GM19351 (cell line): ENCODE measurements at regions not wholly inside any gene's neighbourhood (a gene's known extent, or its start where the extent isn't known, plus 50 kb on each side); places are given as distances from the start of the nearest gene placed in this dataset.

ENCODE experiments used
- ATAC-seq: cut with Tn5 transposase; IDR thresholded peaks from one replicate; pipeline ENCODE4 v1.9.1; 2021; ENCODE audit warnings: mild to moderate bottlenecking, moderate library complexity; ENCODE audit not compliant: unreplicated experiment

DNA sequence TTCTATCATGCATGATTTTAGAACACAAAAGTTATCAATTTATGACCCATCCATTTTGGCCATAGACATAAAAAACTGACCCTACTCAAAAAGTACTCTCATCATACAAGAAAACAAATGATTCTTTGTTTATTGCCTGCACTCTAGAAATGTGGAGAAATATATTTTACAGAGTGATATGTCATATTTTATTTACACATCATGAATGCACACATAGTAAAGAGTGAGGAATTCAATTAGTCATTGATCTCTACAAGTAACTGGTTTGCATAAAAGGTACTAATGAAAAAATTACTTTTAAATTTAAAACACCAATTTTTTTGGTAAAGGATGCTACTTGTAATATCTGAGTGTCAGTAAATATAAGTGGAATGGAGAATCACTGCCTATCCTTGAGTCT lies 242.5 kb upstream of the FAT4 start:
- ATAC-seq, result no peak

DNA sequence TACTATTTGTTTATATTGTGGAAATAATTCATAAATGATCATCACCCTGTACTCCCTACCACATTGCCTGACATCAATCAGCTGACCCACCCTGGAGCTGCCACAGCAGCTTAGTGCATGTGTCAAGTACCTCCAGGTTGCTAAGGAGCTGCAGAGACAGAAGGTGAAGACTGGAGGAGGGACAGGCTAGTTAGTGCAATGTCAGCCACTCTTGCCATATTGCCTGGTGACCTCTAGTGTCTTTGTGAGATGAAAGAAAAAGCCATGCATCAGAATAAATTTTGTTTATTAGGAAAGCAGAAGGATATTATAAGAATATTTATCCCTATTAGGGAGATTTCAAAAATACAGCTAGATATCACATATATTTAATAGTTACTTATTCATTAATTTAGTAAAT lies 243.9 kb upstream of the FAT4 start:
- no peak for ATAC-seq

DNA sequence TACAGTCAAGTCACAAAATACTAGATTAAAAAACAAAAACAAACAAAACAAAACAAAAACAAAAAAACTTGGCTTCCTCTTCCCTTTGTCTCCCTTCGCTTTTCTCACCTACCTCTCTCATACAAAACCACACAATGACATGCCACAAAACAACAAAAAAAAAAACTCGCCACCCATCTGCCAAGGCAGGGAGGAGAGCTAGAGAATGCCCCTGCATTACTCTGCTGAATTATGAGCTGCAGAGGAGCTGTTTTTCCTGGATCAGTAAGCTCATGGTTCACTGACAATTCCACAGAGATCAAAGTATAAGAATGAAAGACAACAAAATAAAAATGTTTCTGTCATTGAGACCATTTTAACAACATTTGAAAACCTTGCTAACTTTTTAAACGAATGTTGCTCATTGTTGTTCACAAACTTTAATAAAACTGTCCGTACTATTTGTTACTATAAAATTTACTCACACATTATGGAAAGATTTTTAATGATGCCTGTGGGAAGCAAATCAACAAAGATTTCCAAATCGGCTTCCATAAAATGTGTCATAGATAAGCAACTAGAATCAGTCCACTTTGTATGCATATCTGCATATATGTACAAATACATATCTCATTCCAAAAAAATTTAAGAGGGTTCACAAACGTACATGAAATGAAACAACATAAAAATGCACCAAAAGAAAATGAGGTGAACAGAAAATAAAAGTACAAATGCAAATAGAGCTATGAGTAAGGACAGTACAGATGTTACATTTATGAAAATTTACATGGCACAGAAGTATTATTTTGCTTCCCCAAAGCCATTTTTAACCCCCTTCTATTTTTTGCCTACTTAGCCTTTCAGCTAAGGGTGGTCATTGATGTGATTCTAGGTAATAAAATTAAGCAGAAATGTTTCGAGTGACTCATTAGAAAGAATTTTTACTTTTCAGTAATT lies 252.4 kb upstream of the FAT4 start:
- ATAC-seq, result no peak

DNA sequence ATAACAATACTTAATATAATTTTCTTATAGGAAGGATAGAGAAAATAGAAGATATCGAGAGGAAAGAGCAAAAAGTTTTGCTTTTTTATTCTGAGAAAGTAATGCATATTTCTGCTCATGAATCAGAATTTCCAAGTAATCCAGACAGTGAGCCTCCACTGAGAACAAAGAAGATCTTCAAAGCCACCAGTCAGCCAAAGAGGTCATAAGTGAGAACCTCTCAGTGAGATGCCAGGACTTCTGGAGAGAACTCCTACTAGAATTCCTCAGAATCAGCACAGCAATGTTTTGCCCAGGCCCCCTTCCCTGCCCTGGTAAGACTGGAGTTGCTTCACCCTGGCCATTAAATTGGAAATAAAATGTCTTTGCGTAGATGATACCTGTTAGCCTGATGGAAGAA lies 254.4 kb upstream of the FAT4 start:
- ATAC-seq, result no peak

DNA sequence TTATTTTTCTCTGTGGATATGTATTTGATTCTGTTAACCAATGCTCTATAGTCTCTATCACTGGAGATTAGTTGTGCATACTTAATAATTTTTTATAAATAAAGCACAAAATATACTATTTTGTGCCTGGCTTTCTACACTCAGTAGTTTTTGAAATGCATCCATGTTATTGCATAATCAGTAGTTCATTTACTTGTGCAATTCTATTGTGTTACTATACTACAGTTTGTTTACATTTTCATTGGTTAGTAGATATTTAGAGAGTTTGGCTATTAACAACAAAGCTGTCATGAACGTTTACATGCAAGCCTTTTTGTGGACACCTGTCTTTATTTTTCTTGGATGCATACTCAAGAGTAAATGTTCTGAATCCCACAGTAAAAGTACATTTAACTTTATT lies 265.0 kb upstream of the FAT4 start:
- ATAC-seq, result no peak

DNA sequence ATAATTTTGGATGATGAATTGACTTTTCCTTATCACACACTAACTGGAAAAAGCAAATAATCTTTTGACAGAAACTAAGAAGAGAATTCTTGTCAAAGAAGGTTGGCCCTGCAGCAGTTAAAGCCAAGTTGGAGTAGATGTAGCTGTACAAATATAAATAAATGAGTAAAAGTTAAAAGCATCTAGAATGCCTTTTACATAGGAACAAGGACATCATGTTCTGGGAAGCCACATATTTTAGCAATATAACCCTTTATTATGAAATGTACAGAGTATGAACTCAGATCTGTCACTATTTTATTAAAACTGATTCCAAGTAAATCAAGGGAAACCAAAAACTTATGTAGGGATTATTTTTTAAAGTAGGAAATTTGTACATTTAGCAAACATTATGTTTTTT lies 269.4 kb upstream of the FAT4 start:
- no peak for ATAC-seq

DNA sequence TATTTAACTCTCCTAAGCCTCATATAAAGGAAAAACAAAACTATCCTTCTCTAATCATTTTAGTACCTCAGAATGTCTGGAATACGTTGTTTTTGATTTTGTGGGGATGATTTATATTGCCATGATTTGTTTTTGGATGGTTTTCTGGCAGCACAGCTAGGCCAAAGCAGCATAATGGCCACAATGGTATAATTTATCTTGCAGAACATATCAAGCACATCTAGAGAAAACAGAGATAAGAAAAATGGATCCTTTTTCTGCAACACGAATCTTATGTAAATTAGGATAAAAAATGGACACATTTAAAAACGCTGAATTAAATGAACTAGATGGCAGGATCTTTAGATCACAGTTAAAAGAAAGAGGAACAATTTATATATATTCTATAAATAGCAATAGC lies 269.9 kb upstream of the FAT4 start:
- ATAC-seq, result no peak

DNA sequence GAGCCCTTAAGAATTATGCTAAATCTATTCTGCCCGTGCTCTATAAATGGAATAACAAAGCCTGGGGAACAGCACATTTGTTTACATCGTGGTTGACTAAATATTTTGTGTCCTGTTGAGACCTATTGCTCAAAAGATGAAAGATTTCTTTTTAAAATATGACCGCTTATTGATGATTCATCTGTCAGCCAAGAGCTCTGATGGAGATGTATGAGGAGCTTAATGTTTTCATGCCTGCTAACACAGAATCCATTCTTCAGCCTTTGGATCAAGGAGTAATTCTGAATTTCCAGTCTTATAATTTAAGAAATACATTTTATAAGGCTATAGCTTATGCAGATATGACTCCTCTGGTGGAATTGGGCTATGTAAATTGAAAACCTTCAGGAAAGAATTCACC lies 271.3 kb upstream of the FAT4 start:
- ATAC-seq, result no peak

DNA sequence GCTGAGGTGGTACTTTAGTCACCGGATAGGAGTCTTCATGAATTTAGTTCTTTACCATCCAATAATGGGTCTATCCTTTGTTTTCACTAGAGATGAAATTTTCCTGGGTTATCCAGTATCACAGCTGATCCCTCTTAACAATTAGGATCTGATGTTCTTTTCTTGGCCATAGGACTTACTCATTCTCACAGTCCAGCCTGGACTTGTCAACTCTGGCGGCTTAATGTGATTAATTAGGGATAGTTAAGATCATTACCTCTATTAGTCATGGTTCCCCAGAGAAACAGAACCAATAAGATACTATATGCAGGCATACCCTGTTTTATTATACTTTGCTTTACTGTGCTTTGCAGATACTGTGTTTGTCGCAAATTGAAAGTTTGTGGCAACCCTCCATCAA lies 272.7 kb upstream of the FAT4 start:
- no peak for ATAC-seq

DNA sequence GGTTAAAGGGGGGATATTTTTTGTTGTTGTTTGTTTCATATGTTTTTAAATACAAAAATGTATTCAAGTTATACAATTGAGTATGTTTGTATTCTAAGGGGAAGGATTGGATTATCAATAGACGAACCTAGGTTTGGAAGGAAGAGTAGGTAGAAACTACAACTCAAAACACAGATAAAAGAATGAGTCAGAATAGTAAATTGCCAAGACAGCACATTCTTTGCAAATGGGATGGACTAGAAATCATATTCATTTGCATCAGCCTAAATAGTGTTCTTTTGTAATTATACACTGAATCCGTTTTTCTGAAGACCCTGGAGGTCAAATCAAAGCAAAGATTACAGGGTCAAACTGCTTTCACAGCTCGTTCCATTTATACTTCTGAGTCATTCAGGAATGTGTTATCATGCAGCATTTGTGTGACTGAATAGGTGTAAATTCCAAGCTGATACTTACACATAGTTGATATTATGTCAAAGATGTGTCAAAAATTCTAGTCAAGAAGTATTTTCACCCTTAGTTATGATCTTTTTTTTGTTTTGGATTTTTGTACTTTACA lies 273.3 kb upstream of the FAT4 start:
- no peak for ATAC-seq

DNA sequence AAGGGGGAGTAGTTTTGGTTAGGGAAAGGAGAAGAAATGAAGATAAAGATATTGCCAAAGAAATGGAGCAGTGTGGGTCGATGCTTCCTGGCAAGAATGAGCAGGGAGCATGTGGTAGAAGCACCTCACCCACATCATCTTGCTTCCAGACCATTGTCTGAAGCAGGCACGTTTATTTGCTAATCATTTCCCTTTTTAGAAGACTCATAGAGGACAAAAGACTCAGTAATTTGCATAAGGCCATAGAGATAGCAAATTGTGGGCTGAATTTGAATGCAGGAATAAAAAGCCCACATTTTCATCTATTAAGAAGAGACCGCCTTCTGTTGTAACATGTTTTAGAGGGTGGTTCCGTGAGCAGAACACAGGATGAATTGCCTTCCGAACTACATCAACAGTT lies 275.2 kb upstream of the FAT4 start:
- ATAC-seq, result no peak

DNA sequence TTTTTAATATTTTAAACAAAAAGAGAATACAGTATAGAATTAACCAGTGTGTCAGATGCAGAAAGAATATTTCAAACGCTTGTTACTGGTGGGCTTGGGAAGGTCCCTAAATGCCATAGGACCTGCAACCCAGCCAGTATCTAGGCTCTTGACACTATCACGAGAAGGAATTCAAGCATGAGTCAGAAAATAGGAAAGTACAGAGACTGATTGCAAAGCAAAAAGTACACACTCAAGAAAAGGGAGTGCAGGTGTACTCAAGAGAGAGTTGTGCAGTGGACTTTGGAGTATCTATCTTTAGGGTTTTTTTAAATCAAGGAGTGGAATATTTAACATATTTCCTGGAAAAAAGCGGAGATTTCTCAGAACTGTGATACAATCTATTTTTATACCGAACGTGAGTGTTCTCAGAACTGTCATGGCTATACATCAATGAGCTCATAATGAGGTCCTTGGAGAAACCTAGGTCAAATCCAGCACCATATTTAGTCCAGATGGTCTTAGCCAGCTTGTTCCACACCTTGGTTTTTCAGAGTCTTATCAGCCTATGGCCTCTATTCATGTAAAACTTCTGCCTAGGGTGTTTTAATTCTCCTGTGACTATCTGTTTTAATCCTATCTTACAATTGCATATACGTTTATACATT lies 291.8 kb upstream of the FAT4 start:
- no peak for ATAC-seq

DNA sequence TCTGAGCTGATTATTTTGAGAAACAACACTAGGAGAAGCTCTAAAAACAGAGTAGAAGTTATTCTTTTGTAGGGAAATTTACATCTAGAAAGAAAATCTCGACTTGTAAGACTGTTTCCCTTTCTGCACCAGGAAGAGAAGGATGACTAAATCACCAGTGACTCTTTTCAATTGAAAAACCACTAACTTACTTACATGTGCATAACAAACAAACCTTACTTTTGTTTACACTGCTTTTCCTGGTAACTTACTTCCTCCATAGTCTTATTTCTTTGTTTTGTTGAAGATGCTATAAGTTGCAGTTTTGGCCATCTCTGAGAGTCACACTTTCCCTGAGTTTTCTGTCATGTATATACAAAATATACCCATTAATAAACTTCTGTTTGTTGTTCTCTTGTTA lies 293.6 kb upstream of the FAT4 start:
- ATAC-seq, result no peak

DNA sequence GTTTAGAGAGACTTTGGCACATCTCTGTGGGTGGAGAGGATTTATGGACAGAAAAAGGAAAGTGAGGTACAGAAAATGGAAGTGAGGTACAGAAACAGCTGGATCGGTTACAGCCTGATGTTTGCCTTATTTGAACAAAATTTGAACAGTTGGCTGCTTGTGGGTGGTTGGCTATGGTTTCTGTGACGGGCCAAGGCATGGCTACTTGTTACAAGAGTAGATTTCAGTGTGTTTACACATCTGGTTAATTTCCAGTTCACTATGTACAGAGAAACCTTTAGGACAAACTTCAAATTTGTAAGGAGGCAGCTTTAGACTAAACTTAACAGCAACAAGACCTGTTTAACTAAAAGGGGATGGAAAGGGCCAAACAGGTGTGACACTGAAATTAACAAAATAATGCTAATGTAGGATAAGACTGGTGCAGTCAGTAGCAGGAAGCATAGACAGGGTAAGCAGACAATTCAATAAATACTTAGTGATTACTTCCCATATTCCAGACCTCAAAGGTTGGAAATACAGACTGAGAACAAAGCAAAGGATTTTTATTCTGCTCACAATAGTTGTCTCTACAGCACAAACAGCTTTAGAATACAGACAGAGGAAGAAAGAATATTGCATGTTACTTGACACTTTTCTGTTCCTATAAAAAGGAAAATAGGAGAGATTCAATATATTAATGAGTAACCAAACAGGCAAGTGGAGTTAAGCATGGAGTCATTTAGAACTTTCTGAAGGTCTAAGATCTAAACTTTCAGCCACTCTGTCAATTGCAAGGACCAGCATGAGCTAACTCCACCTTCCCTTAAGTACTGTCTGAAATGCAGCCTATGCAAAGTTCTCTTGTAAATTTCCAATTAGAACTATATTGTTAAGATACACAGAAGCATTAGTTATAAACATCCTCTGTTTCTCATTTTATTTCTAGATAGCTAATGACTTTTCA lies 294.4 kb upstream of the FAT4 start:
- ATAC-seq, result no peak

DNA sequence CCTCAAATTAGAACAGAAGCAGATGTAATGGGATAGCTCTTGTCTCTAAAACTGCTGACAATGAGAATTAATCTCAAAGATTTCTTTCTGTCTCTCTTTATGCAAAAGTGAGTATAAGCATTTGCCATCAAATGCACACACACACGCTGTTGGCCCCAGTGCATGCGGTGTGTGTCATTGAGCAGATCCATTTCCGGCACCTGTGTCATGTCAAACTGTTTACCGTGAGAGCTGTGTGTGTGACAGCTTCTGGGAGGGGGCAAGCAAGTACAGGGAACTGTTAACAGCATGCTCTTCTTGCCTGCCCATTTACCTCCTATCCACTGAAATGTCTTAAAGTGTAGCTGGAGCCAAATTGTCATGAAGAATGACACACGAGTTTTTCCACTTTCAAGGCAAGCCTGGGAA lies 297.9 kb upstream of the FAT4 start:
- no peak for ATAC-seq

DNA sequence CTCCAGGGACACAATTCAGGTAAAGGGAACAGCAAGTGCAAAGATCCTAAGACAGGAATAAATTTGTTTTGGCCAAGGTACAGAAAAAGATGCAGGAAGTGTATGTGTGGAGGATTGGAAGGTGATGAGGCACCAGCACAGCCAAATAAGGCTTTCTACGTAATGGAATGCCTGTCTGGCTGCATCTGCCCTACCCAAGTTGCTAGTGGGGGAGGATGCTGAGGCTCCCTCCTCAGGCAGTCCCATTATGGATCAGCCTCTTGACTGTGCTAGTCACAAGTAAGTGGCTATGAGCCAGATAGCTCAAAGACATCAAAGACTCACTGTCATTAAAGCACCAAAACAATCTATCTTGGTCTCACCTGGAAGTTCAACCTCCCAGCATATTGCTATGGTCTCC lies 300.9 kb upstream of the FAT4 start:
- ATAC-seq, result no peak

DNA sequence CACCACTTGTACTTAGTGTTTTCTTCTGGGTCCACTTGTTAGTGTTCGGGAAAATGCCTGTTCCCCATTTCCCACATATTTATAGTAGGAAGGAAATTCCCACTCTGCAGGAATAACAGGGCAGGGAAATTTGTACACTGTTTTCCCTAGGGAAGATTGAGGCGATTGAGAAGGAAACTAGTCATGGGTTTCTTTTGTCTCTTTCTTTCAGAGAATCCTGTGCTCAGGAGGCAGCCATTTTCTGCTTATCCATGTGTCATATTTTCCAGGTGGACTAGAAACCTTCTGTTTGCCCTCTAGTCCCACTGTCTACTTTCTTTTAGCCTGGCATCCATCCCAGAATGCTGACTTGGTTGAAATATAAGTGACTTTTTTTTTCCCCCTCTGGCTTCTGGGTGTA lies 299.1 kb upstream of the ANKRD50 start:
- ATAC-seq, result no peak

DNA sequence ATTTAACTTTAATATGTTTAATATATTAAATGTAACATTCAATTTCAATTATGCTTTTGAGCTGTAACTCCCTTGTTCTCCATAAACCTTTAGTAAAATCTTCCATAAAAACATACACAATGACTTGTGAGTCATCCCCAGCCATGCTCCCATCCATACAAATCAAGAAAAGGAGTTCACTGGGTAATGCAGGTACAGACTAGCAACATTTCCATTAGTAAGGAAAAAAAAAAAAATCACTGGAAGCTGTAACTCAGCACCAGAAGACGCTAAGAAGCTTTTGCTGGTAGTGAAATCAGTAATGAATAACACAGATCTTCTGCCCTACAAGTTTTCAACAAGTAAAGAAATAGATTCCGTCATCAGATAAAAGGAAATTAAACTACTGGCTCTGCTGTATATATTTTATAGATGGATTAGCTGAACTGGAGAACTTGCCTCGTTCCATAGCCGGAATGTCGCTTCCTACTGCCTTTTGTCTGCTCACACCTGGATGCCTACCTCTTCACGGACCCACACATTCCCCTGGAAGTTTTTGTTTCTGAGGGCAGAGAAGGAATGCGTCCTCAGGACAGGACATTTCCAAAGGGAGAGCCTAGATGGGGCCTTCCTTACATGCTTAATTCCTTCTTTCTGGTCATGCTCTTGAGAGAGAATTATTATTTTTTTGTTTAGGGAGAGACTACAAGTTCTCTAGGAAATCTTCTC lies 298.4 kb upstream of the ANKRD50 start:
- no peak for ATAC-seq

DNA sequence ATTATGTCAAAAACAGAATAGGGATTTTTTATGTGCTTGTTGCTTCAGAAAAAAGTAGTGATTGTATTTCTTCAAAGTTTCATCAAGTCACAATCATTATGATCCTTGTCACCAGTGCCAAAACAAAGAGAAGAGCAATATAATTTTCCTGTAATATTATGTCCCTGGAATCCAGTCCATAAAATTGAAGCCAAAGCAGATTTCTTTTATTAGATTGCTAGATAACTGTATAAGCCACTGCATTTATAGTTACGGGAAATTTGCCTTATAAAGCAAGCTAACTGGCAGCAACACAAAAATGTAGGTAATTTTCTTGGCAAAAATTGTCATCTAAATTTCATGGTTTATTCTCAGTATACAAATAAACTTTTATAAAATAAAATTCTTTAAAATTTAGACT lies 296.1 kb upstream of the ANKRD50 start:
- no peak for ATAC-seq

DNA sequence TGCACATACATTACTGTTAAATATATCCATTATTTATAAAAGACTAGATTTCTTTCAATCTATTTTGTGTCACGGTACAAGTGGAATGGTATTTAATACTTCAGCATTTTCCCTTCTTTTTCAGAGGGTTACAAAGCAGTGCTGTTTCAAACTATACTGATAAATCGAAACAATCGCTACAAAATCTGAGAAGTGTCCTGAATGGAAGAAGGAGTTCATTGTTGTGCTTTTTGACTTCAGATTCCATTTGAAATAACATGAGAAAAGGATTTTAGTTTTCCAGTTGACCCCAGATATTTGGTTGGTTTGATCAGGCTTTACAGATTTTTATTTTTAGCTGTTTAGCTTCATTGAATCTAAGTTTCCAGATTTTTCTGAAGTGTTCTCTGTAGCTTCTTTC lies 292.1 kb upstream of the ANKRD50 start:
- no peak for ATAC-seq

DNA sequence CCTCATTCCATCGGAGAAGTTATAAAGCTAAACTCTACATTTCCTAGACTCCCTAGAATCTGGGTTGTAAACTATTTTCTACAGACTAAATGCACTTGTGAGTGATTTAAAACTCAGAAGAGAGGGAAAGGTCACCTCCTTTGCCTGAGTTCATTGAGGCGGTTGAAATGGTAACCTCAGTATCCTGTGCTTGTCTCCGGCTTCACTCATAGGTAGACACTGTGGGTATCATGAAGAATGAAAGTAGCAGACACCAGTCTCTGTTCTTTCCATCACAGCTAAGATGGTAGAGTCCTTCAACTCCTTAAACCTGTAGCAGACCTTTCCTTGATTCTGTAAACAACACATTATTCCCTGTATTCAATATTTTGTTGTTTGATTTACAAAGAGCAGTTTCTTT lies 291.3 kb upstream of the ANKRD50 start:
- ATAC-seq, result no peak
